ENCODE measurements at regions not wholly inside any gene's neighbourhood (a gene's known extent, or its start where the extent isn't known, plus 50 kb on each side); places are given as distances from the start of the nearest gene placed in this dataset.
"Not testable (repeated sequence)": the region's sequence is repeated elsewhere in the genome, so short reads cannot be mapped to it uniquely, and the experiment has no call there.

GRCh38 chr5:90093751-90094485, 315.6 kb downstream of the CETN3 start:
- no peak for TF ChIP-seq CTCF (IDR thresholded peaks at IDR 0.05)
- Histone ChIP-seq H3K27ac (no peak overlapping the region), H3K27me3 (ENCODE audit: control insufficient read depth, insufficient read depth, low read length) (no peaks in the 10 kb centered on the region), H3K9ac (no peak overlapping the region), H3K9me3 (ENCODE audit: control insufficient read depth, low read length) (no peaks in the 10 kb centered on the region), H2AFZ (no peak overlapping the region), H3K36me3 (ENCODE audit: control insufficient read depth, insufficient read depth, low read length) (no peaks in the 10 kb centered on the region), H3K4me1 (no peaks in the 10 kb centered on the region), H3K79me2 (no peaks in the 10 kb centered on the region), H3K4me3 (ENCODE audit: low read depth, low read length) (no peak overlapping the region), H3K4me2 (ENCODE audit: low read length) (no peak overlapping the region)

GRCh38 chr5:90092734-90093133, 316.8 kb downstream of the CETN3 start:
- no peak overlapping the region for H3K4me2 ChIP-seq (ENCODE audit: low read length)
- H3K9ac ChIP-seq = no peak overlapping the region
- H3K27me3 ChIP-seq (ENCODE audit: control insufficient read depth, insufficient read depth, low read length) = no peaks in the 10 kb centered on the region
- no peak for TF ChIP-seq CTCF (IDR thresholded peaks at IDR 0.05)
- H3K9me3 ChIP-seq (ENCODE audit: control insufficient read depth, low read length) = peaks cover 3% of the 10 kb centered on the region
- H3K36me3 ChIP-seq (ENCODE audit: control insufficient read depth, insufficient read depth, low read length) = no peaks in the 10 kb centered on the region
- no peaks in the 10 kb centered on the region for H3K79me2 ChIP-seq
- H2AFZ ChIP-seq = no peak overlapping the region
- no peaks in the 10 kb centered on the region for H3K4me1 ChIP-seq
- H3K4me3 ChIP-seq (ENCODE audit: low read depth, low read length) = no peak overlapping the region
- H3K27ac ChIP-seq = no peak overlapping the region

GRCh38 chr5:90084342-90084741, 325.2 kb downstream of the CETN3 start:
- H3K27me3 ChIP-seq (ENCODE audit: control insufficient read depth, insufficient read depth, low read length) = no peaks in the 10 kb centered on the region
- H3K9me3 ChIP-seq (ENCODE audit: control insufficient read depth, low read length) = peaks cover 3% of the 10 kb centered on the region
- H3K4me2 ChIP-seq (ENCODE audit: low read length) = no peak overlapping the region
- H3K9ac ChIP-seq = no peak overlapping the region
- H3K36me3 ChIP-seq (ENCODE audit: control insufficient read depth, insufficient read depth, low read length) = no peaks in the 10 kb centered on the region
- H3K4me1 ChIP-seq = no peaks in the 10 kb centered on the region
- no peak overlapping the region for H2AFZ ChIP-seq
- H3K79me2 ChIP-seq = no peaks in the 10 kb centered on the region
- TF ChIP-seq CTCF (IDR thresholded peaks at IDR 0.05) = no peak
- no peak overlapping the region for H3K27ac ChIP-seq
- H3K4me3 ChIP-seq (ENCODE audit: low read depth, low read length) = no peak overlapping the region

GRCh38 chr5:90073026-90073570, 336.5 kb downstream of the CETN3 start:
- not testable (repeated sequence) for H2AFZ ChIP-seq; H3K79me2 ChIP-seq; H3K4me2 ChIP-seq (ENCODE audit: low read length); H3K4me1 ChIP-seq; H3K4me3 ChIP-seq (ENCODE audit: low read depth, low read length); H3K9ac ChIP-seq; H3K27ac ChIP-seq; H3K9me3 ChIP-seq (ENCODE audit: control insufficient read depth, low read length); H3K36me3 ChIP-seq (ENCODE audit: control insufficient read depth, insufficient read depth, low read length); H3K27me3 ChIP-seq (ENCODE audit: control insufficient read depth, insufficient read depth, low read length)

- Histone ChIP-seq H3K27me3 (ENCODE audit: control insufficient read depth, insufficient read depth, low read length) (no peaks in the 10 kb centered on the region), H3K9me3 (ENCODE audit: control insufficient read depth, low read length) (no peaks in the 10 kb centered on the region), H2AFZ (no peak overlapping the region), H3K9ac (no peak overlapping the region), H3K36me3 (ENCODE audit: control insufficient read depth, insufficient read depth, low read length) (no peaks in the 10 kb centered on the region), H3K27ac (no peak overlapping the region), H3K79me2 (no peaks in the 10 kb centered on the region), H3K4me2 (ENCODE audit: low read length) (no peak overlapping the region), H3K4me1 (no peaks in the 10 kb centered on the region), H3K4me3 (ENCODE audit: low read depth, low read length) (no peak overlapping the region)
- no peak for TF ChIP-seq CTCF (IDR thresholded peaks at IDR 0.05)
Observed at GRCh38 chr5:90071656-90072055, 337.9 kb downstream of the CETN3 start.

Data from parathyroid adenoma (tissue), 2 donors.